Left hindlimb (tissue), 1 donor: ENCODE measurements at regions not wholly inside any gene's neighbourhood (a gene's known extent, or its start where the extent isn't known, plus 50 kb on each side); places are given as distances from the start of the nearest gene placed in this dataset.

Source experiments
- DNase-seq: peaks from one replicate; pipeline ENCODE4 v3.0.0-alpha.2; 2018

DNA sequence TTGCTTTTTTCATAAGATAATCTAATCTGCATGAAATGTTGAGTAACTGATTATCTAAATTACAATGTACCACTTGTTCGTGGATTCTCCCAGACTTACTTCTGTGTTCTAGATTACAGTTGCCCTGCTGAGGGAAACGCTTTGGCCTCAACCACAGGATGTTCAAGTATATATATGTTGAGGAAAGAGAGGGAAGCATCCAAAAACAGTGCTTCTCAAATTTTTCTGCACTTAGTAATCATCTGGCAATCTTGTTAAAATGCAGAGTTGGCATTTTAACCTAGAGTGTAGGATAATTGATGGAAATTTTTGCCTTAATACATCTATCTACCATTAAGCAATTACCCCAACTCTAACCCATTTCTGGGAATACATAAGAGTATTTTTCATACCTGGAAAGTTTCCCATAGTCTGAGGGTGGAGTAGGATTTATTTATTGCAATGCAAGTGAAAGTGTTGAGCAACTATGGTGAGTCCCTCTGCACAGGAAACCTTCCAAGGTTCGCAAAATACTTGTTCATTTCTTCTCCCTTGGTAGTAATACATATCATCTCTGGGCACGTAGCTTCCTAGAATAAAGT lies 59.6 kb upstream of the C1GALT1 start:
- DNase-seq, result peak; percentile 47

DNA sequence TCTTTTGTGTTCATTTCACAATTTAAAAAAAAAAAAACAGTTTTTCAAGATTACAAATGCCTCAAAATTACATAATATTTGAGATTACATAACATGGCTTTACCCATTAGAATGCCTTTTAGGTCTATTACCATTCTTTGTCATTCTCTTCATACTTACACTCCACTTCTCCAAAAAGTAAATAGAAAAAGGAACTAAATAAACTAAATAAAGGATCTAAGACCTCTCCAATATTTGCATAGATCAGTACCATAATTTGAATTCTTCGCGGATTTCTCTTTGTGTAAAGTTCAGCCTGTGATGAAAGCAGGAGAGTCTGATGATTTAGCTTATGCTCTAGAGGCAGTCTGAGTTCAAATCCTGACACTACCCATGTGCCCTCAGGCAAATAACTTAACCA lies 56.4 kb upstream of the C1GALT1 start:
- DNase-seq, result no peak

DNA sequence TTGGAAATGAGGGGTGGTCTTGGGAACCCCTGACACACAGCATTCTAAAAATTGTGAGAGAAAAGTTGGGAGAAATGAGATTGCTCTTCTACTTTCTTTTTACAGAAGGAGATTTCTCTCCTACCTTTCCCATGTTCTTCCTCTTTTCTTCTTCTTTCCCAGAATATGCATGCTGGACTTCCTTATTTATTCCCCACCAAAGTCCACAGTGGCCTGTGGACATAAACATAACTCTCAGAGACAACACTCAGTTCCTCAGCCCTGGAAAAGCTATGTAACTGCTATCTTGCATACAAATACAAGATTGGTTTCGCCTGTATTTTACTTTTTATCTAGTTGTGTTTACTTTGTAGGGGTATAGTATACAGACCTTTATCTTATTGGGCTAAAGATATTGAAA lies 54.6 kb upstream of the C1GALT1 start:
- no peak for DNase-seq

DNA sequence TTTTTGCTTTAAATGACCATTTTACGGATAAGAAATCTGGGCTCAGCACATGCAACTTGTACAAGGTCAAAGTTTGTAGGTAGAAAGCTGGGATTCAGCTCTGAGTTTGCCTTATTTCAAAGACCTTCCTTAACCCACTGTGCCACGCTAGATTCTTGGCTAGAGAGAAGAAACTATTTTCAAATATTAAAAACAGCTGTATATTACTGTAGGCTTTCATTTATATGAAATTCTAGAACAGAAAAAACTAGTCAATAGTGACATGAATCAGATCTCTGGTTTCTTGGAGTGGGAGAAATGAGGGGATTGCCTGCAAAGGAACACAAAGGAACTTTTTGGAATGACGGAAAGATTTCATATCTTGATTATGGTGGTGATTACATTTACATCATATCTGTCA lies 53.0 kb upstream of the C1GALT1 start:
- DNase-seq, result no peak

DNA sequence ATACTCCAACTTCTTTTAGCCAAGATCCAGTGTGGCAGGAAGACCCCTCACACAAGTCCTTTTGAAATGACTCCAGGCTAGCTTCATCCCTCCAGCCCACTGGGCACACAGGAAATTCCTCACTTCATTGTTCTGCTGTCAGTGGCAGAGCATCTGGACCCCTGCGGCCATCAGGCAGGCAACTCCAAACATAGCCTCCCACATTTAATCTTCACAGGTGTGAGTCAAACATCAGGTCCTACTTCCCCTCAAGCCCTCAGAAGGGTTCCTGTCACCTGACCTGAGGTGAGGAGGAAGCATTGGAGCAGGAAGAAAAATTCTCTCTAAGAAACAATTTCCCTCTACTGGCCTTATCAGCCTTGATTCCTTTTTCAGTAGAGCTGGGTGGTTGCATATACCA lies 51.1 kb upstream of the C1GALT1 start:
- DNase-seq, result no peak
